ENCODE measurements at regions not wholly inside any gene's neighbourhood (a gene's known extent, or its start where the extent isn't known, plus 50 kb on each side); places are given as distances from the start of the nearest gene placed in this dataset.

DNA sequence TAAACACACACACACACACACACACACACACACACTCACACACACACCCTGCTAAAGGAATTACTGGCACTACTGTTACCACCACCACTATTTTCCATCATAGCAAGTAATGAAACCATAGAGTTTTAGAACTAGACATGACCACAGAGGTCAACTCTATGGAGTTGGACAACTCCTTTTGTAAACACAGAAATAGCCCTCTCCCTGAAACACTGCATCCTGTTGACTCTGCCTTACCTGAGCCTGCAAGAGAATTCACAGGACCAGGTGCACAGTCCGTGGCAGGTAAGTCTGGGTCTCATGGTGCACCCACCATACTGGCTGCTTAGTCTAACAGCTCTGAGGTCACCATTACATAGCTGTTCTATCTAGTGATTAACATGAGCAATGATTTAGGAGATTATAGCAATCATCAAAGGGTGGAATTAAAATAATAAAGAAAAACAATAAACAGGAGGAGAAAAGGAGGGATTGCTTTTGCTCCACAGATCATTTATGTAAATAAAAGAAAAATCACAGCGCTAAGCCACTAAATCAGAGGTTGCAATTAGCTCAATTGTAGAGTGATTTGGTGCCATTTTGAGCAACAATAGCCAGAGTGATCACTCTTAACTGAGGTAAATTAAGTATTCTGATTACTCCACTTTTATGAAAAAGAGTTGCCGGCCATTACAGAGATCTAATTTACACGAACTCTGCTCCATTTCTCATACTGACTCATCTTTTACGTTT is 340.0 kb upstream of the RASGEF1B start:
- TF ChIP-seq, protein P1, sequence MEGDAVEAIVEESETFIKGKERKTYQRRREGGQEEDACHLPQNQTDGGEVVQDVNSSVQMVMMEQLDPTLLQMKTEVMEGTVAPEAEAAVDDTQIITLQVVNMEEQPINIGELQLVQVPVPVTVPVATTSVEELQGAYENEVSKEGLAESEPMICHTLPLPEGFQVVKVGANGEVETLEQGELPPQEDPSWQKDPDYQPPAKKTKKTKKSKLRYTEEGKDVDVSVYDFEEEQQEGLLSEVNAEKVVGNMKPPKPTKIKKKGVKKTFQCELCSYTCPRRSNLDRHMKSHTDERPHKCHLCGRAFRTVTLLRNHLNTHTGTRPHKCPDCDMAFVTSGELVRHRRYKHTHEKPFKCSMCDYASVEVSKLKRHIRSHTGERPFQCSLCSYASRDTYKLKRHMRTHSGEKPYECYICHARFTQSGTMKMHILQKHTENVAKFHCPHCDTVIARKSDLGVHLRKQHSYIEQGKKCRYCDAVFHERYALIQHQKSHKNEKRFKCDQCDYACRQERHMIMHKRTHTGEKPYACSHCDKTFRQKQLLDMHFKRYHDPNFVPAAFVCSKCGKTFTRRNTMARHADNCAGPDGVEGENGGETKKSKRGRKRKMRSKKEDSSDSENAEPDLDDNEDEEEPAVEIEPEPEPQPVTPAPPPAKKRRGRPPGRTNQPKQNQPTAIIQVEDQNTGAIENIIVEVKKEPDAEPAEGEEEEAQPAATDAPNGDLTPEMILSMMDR (IDR thresholded peaks at IDR 0.05): no peak
- peaks cover 19 to 29% of the 10 kb centered on the region in 2 donors for H3K27me3 Mint-ChIP-seq (ENCODE audit: low read depth in 2 of 2)
- no peak overlapping the region for H3K4me3 Mint-ChIP-seq
- H3K4me1 Mint-ChIP-seq: no peaks in the 10 kb centered on the region
- Histone ChIP-seq H3K4me1 (ENCODE audit: control insufficient read depth, insufficient read depth, low read length) (no peaks in the 10 kb centered on the region), H3K4me3 (ENCODE audit: low read length) (no peak overlapping the region), H3K36me3 (ENCODE audit: control insufficient read depth, insufficient read depth, low read length) (no peaks in the 10 kb centered on the region), H3K9me3 (ENCODE audit: control insufficient read depth, insufficient read depth, low read length) (no peaks in the 10 kb centered on the region), H3K27ac (ENCODE audit: low read length) (no peak overlapping the region), H3K27me3 (ENCODE audit: control insufficient read depth, insufficient read depth, low read length) (no peaks in the 10 kb centered on the region)
- no peak for DNase-seq
- no peaks in the 10 kb centered on the region for H3K9me3 Mint-ChIP-seq
- ATAC-seq: peak in 1 of 3 donors; percentile 14
- 62% methylated on average over 5 of the region's 5 CpGs for WGBS (ENCODE audit: insufficient coverage)
- H3K27ac Mint-ChIP-seq: no peak overlapping the region
- H3K36me3 Mint-ChIP-seq: no peaks in the 10 kb centered on the region
- intact Hi-C loops (cut with micrococcal nuclease): no loop called here

DNA sequence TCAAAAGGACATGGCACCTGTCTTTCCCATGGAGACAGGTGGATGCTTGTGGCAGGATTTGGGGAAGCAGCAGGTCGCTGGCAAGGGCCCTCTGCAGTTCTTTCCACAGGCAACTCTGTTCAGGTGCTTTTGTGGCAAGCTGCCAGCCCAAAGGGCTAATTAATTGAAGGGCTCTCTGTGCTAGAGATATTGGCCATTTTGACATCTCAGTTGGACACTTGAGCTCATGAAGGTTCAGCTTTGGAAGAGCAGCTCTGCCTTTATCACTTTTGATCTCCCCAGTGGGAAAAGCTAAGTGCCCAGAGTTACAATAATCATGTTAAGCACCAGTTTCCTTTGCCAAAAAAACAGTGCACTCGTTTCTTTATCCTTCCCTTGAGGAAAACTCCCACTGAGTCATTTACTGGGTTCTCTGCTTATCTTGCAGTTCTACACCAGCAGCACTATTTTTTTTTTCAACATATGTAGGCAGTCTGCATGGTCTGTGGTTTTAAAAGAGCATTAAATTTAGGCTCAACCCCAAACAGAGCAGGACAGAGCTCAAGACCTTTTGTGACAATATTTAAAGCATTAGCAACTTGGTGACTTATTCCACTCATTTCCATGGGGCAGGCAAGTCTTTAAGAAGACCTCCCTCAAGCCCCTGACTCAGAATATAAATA is 336.4 kb upstream of the RASGEF1B start:
- H3K4me1 Mint-ChIP-seq: no peaks in the 10 kb centered on the region
- no peaks in the 10 kb centered on the region for H3K36me3 Mint-ChIP-seq
- no peak overlapping the region for H3K4me3 ChIP-seq (ENCODE audit: low read length)
- intact Hi-C loops (cut with micrococcal nuclease): no loop called here
- no peak overlapping the region for H3K4me3 Mint-ChIP-seq
- TF ChIP-seq, protein P1 (IDR thresholded peaks at IDR 0.05): no peak
- no peaks in the 10 kb centered on the region for H3K27me3 ChIP-seq (ENCODE audit: control insufficient read depth, insufficient read depth, low read length)
- H3K27ac ChIP-seq (ENCODE audit: low read length): no peak overlapping the region
- H3K36me3 ChIP-seq (ENCODE audit: control insufficient read depth, insufficient read depth, low read length): no peaks in the 10 kb centered on the region
- peaks cover 11 to 29% of the 10 kb centered on the region in 2 donors for H3K27me3 Mint-ChIP-seq (ENCODE audit: low read depth in 2 of 2)
- 35% methylated on average over 2 of the region's 2 CpGs for WGBS (ENCODE audit: insufficient coverage)
- no peak overlapping the region for H3K27ac Mint-ChIP-seq
- no peaks in the 10 kb centered on the region for H3K9me3 ChIP-seq (ENCODE audit: control insufficient read depth, insufficient read depth, low read length)
- no peaks in the 10 kb centered on the region for H3K4me1 ChIP-seq (ENCODE audit: control insufficient read depth, insufficient read depth, low read length)
- ATAC-seq: no peak
- H3K9me3 Mint-ChIP-seq: no peaks in the 10 kb centered on the region
- no peak for DNase-seq

DNA sequence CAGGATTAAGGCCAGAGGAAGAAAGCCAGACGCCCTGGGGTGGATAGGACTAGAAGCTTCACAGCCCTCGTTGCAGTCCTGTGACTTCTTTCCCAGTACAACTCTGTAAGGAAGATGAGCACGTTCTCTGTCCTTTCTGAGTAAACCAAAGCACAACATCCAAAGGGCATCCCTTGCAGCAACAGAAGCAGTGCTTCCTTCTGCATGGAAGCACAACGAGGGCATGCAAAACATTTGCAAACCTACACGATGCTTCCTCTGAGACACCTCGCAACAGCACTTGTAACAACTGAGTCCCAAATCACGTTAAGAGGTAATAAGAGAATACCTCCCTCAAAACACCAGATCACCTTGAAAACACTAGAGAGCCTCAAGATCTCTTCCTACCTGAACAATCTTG is 335.7 kb upstream of the RASGEF1B start:
- Mint-ChIP-seq H3K4me1 (no peaks in the 10 kb centered on the region), H3K36me3 (no peaks in the 10 kb centered on the region), H3K27me3 (ENCODE audit: low read depth in 2 of 2) (peaks cover 12 to 25% of the 10 kb centered on the region in 2 donors), H3K4me3 (no peak overlapping the region), H3K27ac (no peak overlapping the region), H3K9me3 (no peaks in the 10 kb centered on the region)
- intact Hi-C loops (cut with micrococcal nuclease): no loop called here
- WGBS (ENCODE audit: insufficient coverage): 78% methylated on average over 7 of the region's 7 CpGs
- Histone ChIP-seq H3K9me3 (ENCODE audit: control insufficient read depth, insufficient read depth, low read length) (no peaks in the 10 kb centered on the region), H3K36me3 (ENCODE audit: control insufficient read depth, insufficient read depth, low read length) (no peaks in the 10 kb centered on the region), H3K27me3 (ENCODE audit: control insufficient read depth, insufficient read depth, low read length) (no peaks in the 10 kb centered on the region), H3K4me1 (ENCODE audit: control insufficient read depth, insufficient read depth, low read length) (no peaks in the 10 kb centered on the region), H3K4me3 (ENCODE audit: low read length) (no peak overlapping the region), H3K27ac (ENCODE audit: low read length) (no peak overlapping the region)
- DNase-seq (no peak), ATAC-seq (no peak)
- TF ChIP-seq, protein P1 (IDR thresholded peaks at IDR 0.05): no peak

Data from natural killer cell (primary cell).